Chondrocyte (in vitro differentiated cells): ENCODE measurements at regions not wholly inside any gene's neighbourhood (a gene's known extent, or its start where the extent isn't known, plus 50 kb on each side); places are given as distances from the start of the nearest gene placed in this dataset.

Source experiments
- DNase-seq: peaks from one replicate; pipeline ENCODE4 v3.0.0; 2021; ENCODE audit warnings: mixed read lengths, low spot score
- H3K27ac Mint-ChIP-seq: one replicate; pipeline ENCODE4 v1.8.0; 2021; ENCODE audit warnings: mild to moderate bottlenecking, moderate library complexity, mixed read lengths; ENCODE audit not compliant: unreplicated experiment
- H3K27me3 Mint-ChIP-seq: 2 replicates; pipeline ENCODE4 v1.8.0; 2021; ENCODE audit warnings: low read depth, mixed read lengths
- H3K36me3 Mint-ChIP-seq: 2 replicates; pipeline ENCODE4 v1.8.0; 2021; ENCODE audit warnings: low read depth, mixed read lengths
- H3K4me1 Mint-ChIP-seq: 2 replicates; pipeline ENCODE4 v1.8.0; 2021; ENCODE audit warnings: low read depth, mild to moderate bottlenecking, mixed read lengths
- H3K4me3 Mint-ChIP-seq: one replicate; pipeline ENCODE4 v1.8.0; 2021; ENCODE audit warnings: mild to moderate bottlenecking, moderate library complexity, mixed read lengths; ENCODE audit not compliant: unreplicated experiment
- H3K9me3 Mint-ChIP-seq: 2 replicates; pipeline ENCODE4 v1.8.0; 2021; ENCODE audit warnings: low read depth, mixed read lengths
- TF ChIP-seq, protein P1 (sequence below): fragments of 200-600 bp; sonication (generic); IDR thresholded peaks from 2 replicates; pipeline ENCODE4 v1.5.0; 2021; ENCODE audit warnings: antibody characterized with exemption, mild to moderate bottlenecking, moderate library complexity

DNA sequence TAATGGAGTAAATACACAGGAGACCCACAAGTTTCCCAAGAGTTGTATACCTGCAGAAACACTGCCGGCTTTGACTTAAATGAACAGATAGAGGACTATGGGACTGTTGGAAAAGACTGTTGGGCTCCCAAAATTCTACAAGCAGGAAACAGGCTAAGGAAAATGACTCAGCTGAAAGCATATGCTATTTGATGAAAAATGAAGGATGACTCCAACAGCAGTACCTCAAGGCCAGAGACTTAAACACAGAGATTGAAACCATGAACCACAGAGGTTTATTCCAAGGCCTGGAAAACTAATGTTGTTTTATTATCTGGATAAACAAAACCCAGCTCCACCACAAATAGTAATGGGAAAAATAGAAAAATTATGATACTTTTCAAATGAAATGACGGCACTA is 187.7 kb downstream of the TNFSF18 start:
- no peaks in the 10 kb centered on the region for H3K27me3 Mint-ChIP-seq
- H3K9me3 Mint-ChIP-seq: peaks cover 20% of the 10 kb centered on the region
- no peaks in the 10 kb centered on the region for H3K4me1 Mint-ChIP-seq
- H3K36me3 Mint-ChIP-seq: no peaks in the 10 kb centered on the region
- H3K27ac Mint-ChIP-seq: no peak overlapping the region
- no peak overlapping the region for H3K4me3 Mint-ChIP-seq
- no peak for DNase-seq
- TF ChIP-seq, protein P1, sequence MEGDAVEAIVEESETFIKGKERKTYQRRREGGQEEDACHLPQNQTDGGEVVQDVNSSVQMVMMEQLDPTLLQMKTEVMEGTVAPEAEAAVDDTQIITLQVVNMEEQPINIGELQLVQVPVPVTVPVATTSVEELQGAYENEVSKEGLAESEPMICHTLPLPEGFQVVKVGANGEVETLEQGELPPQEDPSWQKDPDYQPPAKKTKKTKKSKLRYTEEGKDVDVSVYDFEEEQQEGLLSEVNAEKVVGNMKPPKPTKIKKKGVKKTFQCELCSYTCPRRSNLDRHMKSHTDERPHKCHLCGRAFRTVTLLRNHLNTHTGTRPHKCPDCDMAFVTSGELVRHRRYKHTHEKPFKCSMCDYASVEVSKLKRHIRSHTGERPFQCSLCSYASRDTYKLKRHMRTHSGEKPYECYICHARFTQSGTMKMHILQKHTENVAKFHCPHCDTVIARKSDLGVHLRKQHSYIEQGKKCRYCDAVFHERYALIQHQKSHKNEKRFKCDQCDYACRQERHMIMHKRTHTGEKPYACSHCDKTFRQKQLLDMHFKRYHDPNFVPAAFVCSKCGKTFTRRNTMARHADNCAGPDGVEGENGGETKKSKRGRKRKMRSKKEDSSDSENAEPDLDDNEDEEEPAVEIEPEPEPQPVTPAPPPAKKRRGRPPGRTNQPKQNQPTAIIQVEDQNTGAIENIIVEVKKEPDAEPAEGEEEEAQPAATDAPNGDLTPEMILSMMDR: no peak

DNA sequence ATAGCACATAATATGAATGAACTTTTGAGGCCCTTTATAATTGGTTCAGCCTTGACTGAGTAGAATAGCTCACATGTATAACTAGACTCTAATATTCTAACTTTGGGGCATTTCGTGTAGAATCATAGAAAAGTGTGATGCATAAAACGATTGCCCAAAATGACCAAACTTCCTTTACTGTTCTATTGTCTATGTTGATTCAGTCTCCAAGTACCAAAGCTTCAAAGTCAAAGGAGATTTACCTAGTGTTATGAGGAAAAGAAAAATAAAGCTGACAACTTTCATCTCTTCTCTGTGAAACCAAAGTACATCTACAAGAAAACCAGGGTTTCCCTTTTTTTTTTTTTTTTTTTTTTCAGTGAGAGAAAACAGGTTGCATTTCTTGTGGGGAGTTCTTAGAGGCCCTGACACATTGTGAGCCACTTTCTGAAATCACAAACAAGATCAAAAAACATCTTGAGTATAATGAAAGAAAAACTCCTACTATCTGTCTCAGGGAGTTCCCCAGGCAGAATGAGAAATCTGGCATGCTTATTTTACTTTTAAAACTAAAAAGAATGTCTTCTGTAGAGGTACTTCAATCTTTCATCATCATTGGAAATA is 183.4 kb downstream of the TNFSF18 start:
- no peak for DNase-seq
- H3K36me3 Mint-ChIP-seq: no peaks in the 10 kb centered on the region
- H3K9me3 Mint-ChIP-seq: peaks cover 8% of the 10 kb centered on the region
- H3K27me3 Mint-ChIP-seq: no peaks in the 10 kb centered on the region
- H3K27ac Mint-ChIP-seq: no peak overlapping the region
- H3K4me1 Mint-ChIP-seq: no peaks in the 10 kb centered on the region
- TF ChIP-seq, protein P1: no peak
- no peak overlapping the region for H3K4me3 Mint-ChIP-seq

GRCh38 chr1:172870901-172871606 is 179.7 kb downstream of the TNFSF18 start:
- H3K4me1 Mint-ChIP-seq: peaks cover 3% of the 10 kb centered on the region
- H3K27ac Mint-ChIP-seq: no peak overlapping the region
- no peak for DNase-seq
- H3K9me3 Mint-ChIP-seq: no peaks in the 10 kb centered on the region
- no peak overlapping the region for H3K4me3 Mint-ChIP-seq
- no peaks in the 10 kb centered on the region for H3K36me3 Mint-ChIP-seq
- TF ChIP-seq, protein P1: no peak
- no peaks in the 10 kb centered on the region for H3K27me3 Mint-ChIP-seq

- Mint-ChIP-seq H3K9me3 (peaks cover 8% of the 10 kb centered on the region), H3K27ac (no peak overlapping the region), H3K4me1 (peaks cover 3% of the 10 kb centered on the region), H3K27me3 (no peaks in the 10 kb centered on the region), H3K36me3 (no peaks in the 10 kb centered on the region), H3K4me3 (no peak overlapping the region)
- TF ChIP-seq, protein P1: no peak
- DNase-seq: no peak
Observed at GRCh38 chr1:172874950-172875349, 175.8 kb downstream of the TNFSF18 start.

- no peak overlapping the region for H3K27ac Mint-ChIP-seq
- no peaks in the 10 kb centered on the region for H3K27me3 Mint-ChIP-seq
- H3K4me3 Mint-ChIP-seq: no peak overlapping the region
- TF ChIP-seq, protein P1: no peak
- H3K4me1 Mint-ChIP-seq: peaks cover 3% of the 10 kb centered on the region
- peaks cover 11% of the 10 kb centered on the region for H3K9me3 Mint-ChIP-seq
- no peak for DNase-seq
- no peaks in the 10 kb centered on the region for H3K36me3 Mint-ChIP-seq
Observed at GRCh38 chr1:172875892-172876291, 174.8 kb downstream of the TNFSF18 start.
